ENCODE measurements at regions not wholly inside any gene's neighbourhood (a gene's known extent, or its start where the extent isn't known, plus 50 kb on each side); places are given as distances from the start of the nearest gene placed in this dataset.

- no peak for DNase-seq
Observed at GRCh38 chr5:174293006-174293405, 247.5 kb downstream of the NSG2 start.

- DNase-seq = no peak
Observed at GRCh38 chr5:174293481-174293880, 248.0 kb downstream of the NSG2 start.

GRCh38 chr5:174294891-174295620 is 249.6 kb downstream of the NSG2 start:
- DNase-seq = no peak

GRCh38 chr5:174295702-174296436 is 250.4 kb downstream of the NSG2 start:
- no peak for DNase-seq

GRCh38 chr5:174300118-174300940 is 254.8 kb downstream of the NSG2 start:
- no peak for DNase-seq

- DNase-seq = no peak
Observed at GRCh38 chr5:174300941-174301761, 255.6 kb downstream of the NSG2 start.

- DNase-seq = no peak
Observed at GRCh38 chr5:174301848-174302625, 256.5 kb downstream of the NSG2 start.

GRCh38 chr5:174303035-174303434 is 257.5 kb downstream of the NSG2 start:
- DNase-seq = no peak

- no peak for DNase-seq
Observed at GRCh38 chr5:174303437-174304045, 258.0 kb downstream of the NSG2 start.

GRCh38 chr5:174305241-174305681 is 259.8 kb downstream of the NSG2 start:
- no peak for DNase-seq

GRCh38 chr5:174306345-174307030 is 261.0 kb downstream of the NSG2 start:
- no peak for DNase-seq

GRCh38 chr5:174307031-174307408 is 261.5 kb downstream of the NSG2 start:
- no peak for DNase-seq

- no peak for DNase-seq
Observed at GRCh38 chr5:174307656-174308271, 262.3 kb downstream of the NSG2 start.

- DNase-seq = no peak
Observed at GRCh38 chr5:174309131-174309795, 263.8 kb downstream of the NSG2 start.

- DNase-seq = no peak
Observed at GRCh38 chr5:174310243-174310642, 264.7 kb downstream of the NSG2 start.

- DNase-seq = no peak
Observed at GRCh38 chr5:174310706-174311105, 265.2 kb downstream of the NSG2 start.

- no peak for DNase-seq
Observed at GRCh38 chr5:174311121-174311520, 265.6 kb downstream of the NSG2 start.

GRCh38 chr5:174311531-174312269 is 266.2 kb downstream of the NSG2 start:
- peak; percentile 54 for DNase-seq

GRCh38 chr5:174312270-174312617 is 266.7 kb downstream of the NSG2 start:
- DNase-seq = no peak
